SK-N-SH (cell line): ENCODE measurements at regions not wholly inside any gene's neighbourhood (a gene's known extent, or its start where the extent isn't known, plus 50 kb on each side); places are given as distances from the start of the nearest gene placed in this dataset.
A peak's percentile ranks its signal among the peaks of the same experiment; 100 is the strongest.

Source experiments
- CTCF ChIA-PET: fragments of 300-600, 350-600 bp; formaldehyde crosslinking; extraction: SDS; loops from one replicate; lab custom pipeline; 2021; lab: Yijun Ruan, JAX
- POLR2A ChIA-PET: fragments of 350-600 bp; sonication (Branson Sonifier 250); formaldehyde crosslinking; extraction: SDS; loops from one replicate; lab custom pipeline; 2020; ENCODE audit warnings: antibody characterized with exemption, inconsistent platforms; lab: Yijun Ruan, JAX
- DNase-seq: peaks from one replicate; pipeline ENCODE4 v3.0.0; 2012
- H2AFZ ChIP-seq: fragments of 200-600 bp; sonication (generic); 2 replicates; pipeline ENCODE4 v1.8.1; 2016; ENCODE audit warnings: antibody characterized with exemption, mild to moderate bottlenecking, low read depth
- H3F3A ChIP-seq: fragments of 200-600 bp; sonication (generic); replicated peaks from 2 replicates; pipeline ENCODE3; 2016; ENCODE audit warnings: antibody characterized with exemption, mild to moderate bottlenecking; ENCODE audit not compliant: insufficient read depth
- H3K27ac ChIP-seq, 2 experiments: fragments of 200-500 bp in 1 of 2; fragments of 200-600 bp in 1 of 2; sonication (Bioruptor generic) in 1 of 2; sonication (generic), shearing (Covaris generic) in 1 of 2; 2 replicates each; pipeline versions ENCODE4 v1.5.1 to v1.6.1; 2014 to 2016; ENCODE audit warnings: low read depth in 2 of 2, inconsistent platforms in 1 of 2, low read length in 1 of 2, mild to moderate bottlenecking in 1 of 2, mixed read lengths in 1 of 2
- H3K27me3 ChIP-seq: fragments of 200-600 bp; sonication (generic), shearing (Covaris generic); 2 replicates; pipeline ENCODE4 v1.6.1; 2016; ENCODE audit warnings: mixed run types; ENCODE audit not compliant: insufficient read depth
- H3K36me3 ChIP-seq, 2 experiments: fragments of 200-500 bp in 1 of 2; fragments of 200-600 bp in 1 of 2; sonication (Bioruptor generic) in 1 of 2; sonication (generic) in 1 of 2; replicated peaks in 1 of 2; 2 replicates each; pipeline versions ENCODE3 to v1.5.1; 2014 to 2016; ENCODE audit warnings: low read length in 1 of 2, mild to moderate bottlenecking in 1 of 2; ENCODE audit not compliant: insufficient read depth in 2 of 2, control insufficient read depth in 1 of 2
- H3K4me1 ChIP-seq, 2 experiments: fragments of 200-500 bp in 1 of 2; fragments of 200-600 bp in 1 of 2; sonication (Bioruptor generic) in 1 of 2; sonication (generic), shearing (Covaris generic) in 1 of 2; 2 replicates each; pipeline versions ENCODE4 v1.5.1 to v1.6.1; 2014 to 2016; ENCODE audit warnings: low read depth in 1 of 2, low read length in 1 of 2, mixed run types in 1 of 2; ENCODE audit not compliant: insufficient read depth in 2 of 2, control insufficient read depth in 1 of 2
- H3K4me2 ChIP-seq: fragments of 200-600 bp; sonication (generic), shearing (Covaris generic); 2 replicates; pipeline ENCODE4 v1.6.1; 2017; ENCODE audit warnings: mixed run types
- H3K4me3 ChIP-seq, 2 experiments: fragments of 200-500 bp in 1 of 2; fragments of 200-600 bp in 1 of 2; sonication (Bioruptor generic) in 1 of 2; sonication (generic), shearing (Covaris generic) in 1 of 2; 2 replicates each; pipeline versions ENCODE4 v1.5.1 to v1.8.1; 2014 to 2016; ENCODE audit warnings: low read depth in 2 of 2, inconsistent platforms in 1 of 2, low read length in 1 of 2, mild to moderate bottlenecking in 1 of 2, mixed read lengths in 1 of 2, moderate library complexity in 1 of 2
- H3K79me2 ChIP-seq: fragments of 200-600 bp; sonication (generic); 2 replicates; pipeline ENCODE4 v1.8.1; 2017; ENCODE audit warnings: mild to moderate bottlenecking; ENCODE audit not compliant: insufficient read depth
- H3K9ac ChIP-seq: fragments of 200-600 bp; sonication (generic); 2 replicates; pipeline ENCODE4 v1.6.1; 2017; ENCODE audit warnings: mixed run types
- H3K9me2 ChIP-seq: fragments of 200-600 bp; sonication (generic); 2 replicates; pipeline ENCODE4 v1.6.1; 2017; ENCODE audit warnings: mixed run types
- H3K9me3 ChIP-seq: fragments of 200-600 bp; sonication (generic); 2 replicates; pipeline ENCODE4 v1.6.1; 2017; ENCODE audit warnings: mixed run types, mild to moderate bottlenecking, moderate library complexity
- H4K20me1 ChIP-seq: fragments of 200-600 bp; sonication (generic); 2 replicates; pipeline ENCODE4 v1.6.1; 2017; ENCODE audit warnings: mild to moderate bottlenecking, mixed run types; ENCODE audit not compliant: insufficient read depth
- CHD2 ChIP-seq: fragments of 150-350 bp; IDR thresholded peaks from 2 replicates; pipeline ENCODE4 v1.6.1; 2018; ENCODE audit warnings: low read length; ENCODE audit not compliant: partially characterized antibody
- ELF1 ChIP-seq: IDR thresholded peaks from 2 replicates; pipeline ENCODE4 v1.4.0; 2012
- EP300 ChIP-seq, 2 experiments: IDR thresholded peaks; 2 replicates each; pipeline versions ENCODE4 v1.4.0 to v1.6.1; 2012; ENCODE audit warnings: borderline replicate concordance in 1 of 2, low read depth in 1 of 2, low read length in 1 of 2
- FOXJ3 ChIP-seq: sonication (generic); formaldehyde crosslinking; IDR thresholded peaks from 2 replicates; pipeline ENCODE4 v1.5.1; 2020; ENCODE audit warnings: mild to moderate bottlenecking, missing genetic modification reagents
- FOXM1 ChIP-seq: IDR thresholded peaks from 2 replicates; pipeline ENCODE4 v1.4.0; 2012; ENCODE audit warnings: low read depth, mild to moderate bottlenecking
- GABPA ChIP-seq: IDR thresholded peaks from 2 replicates; pipeline ENCODE4 v1.4.0; 2012; ENCODE audit warnings: low read depth, mild to moderate bottlenecking
- GATA2 ChIP-seq: sonication (generic); formaldehyde crosslinking; IDR thresholded peaks from 2 replicates; pipeline ENCODE4 v1.5.0; 2020; ENCODE audit warnings: mild to moderate bottlenecking, missing genetic modification reagents
- POLR2AphosphoS5 ChIP-seq: IDR thresholded peaks from 2 replicates; pipeline ENCODE4 v1.6.1; 2012; ENCODE audit warnings: low read depth, low read length
- REST ChIP-seq: IDR thresholded peaks from 2 replicates; pipeline ENCODE4 v1.6.1; 2012; ENCODE audit warnings: mild to moderate bottlenecking, low read depth, low read length, moderate library complexity
- RFX5 ChIP-seq: IDR thresholded peaks from 2 replicates; pipeline ENCODE4 v1.6.1; 2012; ENCODE audit warnings: mild to moderate bottlenecking, improper control_type of control experiment, low read length
- SMC3 ChIP-seq: IDR thresholded peaks from 2 replicates; pipeline ENCODE4 v1.6.1; 2012; ENCODE audit warnings: low read depth, low read length, improper control_type of control experiment
- USF2 ChIP-seq: fragments of 150-350 bp; IDR thresholded peaks from 2 replicates; pipeline ENCODE4 v1.6.1; 2017; ENCODE audit warnings: antibody characterized with exemption, low read length, low read depth, borderline replicate concordance
- WGBS: methylation state at CpG from one replicate; pipeline ENCODE4 v1.1.6; 2017; ENCODE audit warnings: low lambda C conversion rate; 5-methylcytosine and 5-hydroxymethylcytosine counted together
- TF ChIP-seq, protein P1 (sequence below): fragments of 150-350 bp; IDR thresholded peaks from 2 replicates; pipeline ENCODE4 v1.6.1; 2016; ENCODE audit warnings: mild to moderate bottlenecking, low read depth, low read length
- TF ChIP-seq, protein P2 (sequence below): IDR thresholded peaks from 2 replicates; pipeline ENCODE4 v1.4.0; 2012; ENCODE audit warnings: low read depth

- no peaks in the 10 kb centered on the region for H3F3A ChIP-seq
- TF ChIP-seq, protein P1, sequence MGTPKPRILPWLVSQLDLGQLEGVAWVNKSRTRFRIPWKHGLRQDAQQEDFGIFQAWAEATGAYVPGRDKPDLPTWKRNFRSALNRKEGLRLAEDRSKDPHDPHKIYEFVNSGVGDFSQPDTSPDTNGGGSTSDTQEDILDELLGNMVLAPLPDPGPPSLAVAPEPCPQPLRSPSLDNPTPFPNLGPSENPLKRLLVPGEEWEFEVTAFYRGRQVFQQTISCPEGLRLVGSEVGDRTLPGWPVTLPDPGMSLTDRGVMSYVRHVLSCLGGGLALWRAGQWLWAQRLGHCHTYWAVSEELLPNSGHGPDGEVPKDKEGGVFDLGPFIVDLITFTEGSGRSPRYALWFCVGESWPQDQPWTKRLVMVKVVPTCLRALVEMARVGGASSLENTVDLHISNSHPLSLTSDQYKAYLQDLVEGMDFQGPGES, result no peak
- TF ChIP-seq CHD2, result no peak
- no peak for TF ChIP-seq FOXJ3 (CRISPR knock-in tag)
- TF ChIP-seq, all 33 proteins: peak for 0
- ChIA-PET CTCF (interaction anchor here (0.6 to 1.0 kb wide), 2 partner anchors 112 to 845 kb away, joined by 3 read pairs; no protein-coding TSS in a partner anchor), POLR2A (no interaction called here)
- H3K4me1 ChIP-seq, result peaks cover 0 to 7% of the 10 kb centered on the region in 2 experiments; a peak in 1 of 4 replicates
- H3K9me3 ChIP-seq, result no peaks in the 10 kb centered on the region
- H3K4me3 ChIP-seq, result no peak overlapping the region
- WGBS, result 70% methylated on average over 9 of the region's 9 CpGs
- no peak overlapping the region for H2AFZ ChIP-seq
- H3K9ac ChIP-seq, result no peak overlapping the region
- H3K4me2 ChIP-seq, result no peak overlapping the region
- no peaks in the 10 kb centered on the region for H4K20me1 ChIP-seq
- H3K9me2 ChIP-seq, result no peaks in the 10 kb centered on the region
- no peak overlapping the region for H3K27ac ChIP-seq
- H3K27me3 ChIP-seq, result no peaks in the 10 kb centered on the region
- no peaks in the 10 kb centered on the region for H3K79me2 ChIP-seq
- H3K36me3 ChIP-seq, result no peaks in the 10 kb centered on the region
- DNase-seq, result no peak
These were observed 200.4 kb downstream of the MN1 start for GRCh38 chr22:27601195-27601594.

GRCh38 chr22:27602390-27602789 lies 199.2 kb downstream of the MN1 start:
- Histone ChIP-seq H3K79me2 (no peaks in the 10 kb centered on the region), H3K27ac (no peak overlapping the region), H3K4me3 (no peak overlapping the region), H3K9me2 (no peaks in the 10 kb centered on the region), H3K9me3 (no peaks in the 10 kb centered on the region), H3K27me3 (no peaks in the 10 kb centered on the region), H4K20me1 (no peaks in the 10 kb centered on the region), H3K4me1 (peaks cover 0 to 7% of the 10 kb centered on the region in 2 experiments; a peak in 1 of 4 replicates), H3F3A (no peaks in the 10 kb centered on the region), H3K36me3 (no peaks in the 10 kb centered on the region), H2AFZ (no peak overlapping the region), H3K4me2 (no peak overlapping the region), H3K9ac (no peak overlapping the region)
- DNase-seq, result peak; percentile 55
- ChIA-PET POLR2A (no interaction called here), CTCF (no interaction called here)
- TF ChIP-seq SMC3 (no peak), USF2 (no peak), POLR2AphosphoS5 (no peak), EP300 (IDR thresholded peaks at IDR 0.05; ENCODE audit: borderline replicate concordance in 1 of 2, low read depth in 1 of 2, low read length in 1 of 2) (no peak), GATA2 (CRISPR knock-in tag) (no peak), ELF1 (no peak), FOXJ3 (CRISPR knock-in tag) (no peak), REST (no peak), GABPA (no peak), RFX5 (no peak), FOXM1 (no peak)
- TF ChIP-seq, protein P2, sequence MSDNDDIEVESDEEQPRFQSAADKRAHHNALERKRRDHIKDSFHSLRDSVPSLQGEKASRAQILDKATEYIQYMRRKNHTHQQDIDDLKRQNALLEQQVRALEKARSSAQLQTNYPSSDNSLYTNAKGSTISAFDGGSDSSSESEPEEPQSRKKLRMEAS, result no peak
- TF ChIP-seq, protein P1, result no peak
- WGBS, result 66% methylated on average over 6 of the region's 6 CpGs
